Endothelial cell (in vitro differentiated cells): ENCODE measurements at regions not wholly inside any gene's neighbourhood (a gene's known extent, or its start where the extent isn't known, plus 50 kb on each side); places are given as distances from the start of the nearest gene placed in this dataset.

Experiments
- DNase-seq: peaks from one replicate; pipeline ENCODE4 v3.0.0; 2021; ENCODE audit warnings: low spot score
- H3K27ac Mint-ChIP-seq: one replicate; pipeline ENCODE4 v1.8.0; 2021; ENCODE audit warnings: mixed read lengths, inconsistent platforms; ENCODE audit not compliant: unreplicated experiment
- H3K27me3 Mint-ChIP-seq: one replicate; pipeline ENCODE4 v1.8.0; 2021; ENCODE audit warnings: mild to moderate bottlenecking, moderate library complexity, mixed read lengths, inconsistent platforms; ENCODE audit not compliant: unreplicated experiment
- H3K36me3 Mint-ChIP-seq: one replicate; pipeline ENCODE4 v1.8.0; 2021; ENCODE audit warnings: mild to moderate bottlenecking, low read depth, mixed read lengths, inconsistent platforms; ENCODE audit not compliant: unreplicated experiment
- H3K4me1 Mint-ChIP-seq: one replicate; pipeline ENCODE4 v1.8.0; 2021; ENCODE audit warnings: mild to moderate bottlenecking, mixed read lengths, inconsistent platforms; ENCODE audit not compliant: unreplicated experiment
- H3K4me3 Mint-ChIP-seq: one replicate; pipeline ENCODE4 v1.8.0; 2021; ENCODE audit warnings: mild to moderate bottlenecking, mixed read lengths, inconsistent platforms; ENCODE audit not compliant: unreplicated experiment
- H3K9me3 Mint-ChIP-seq: one replicate; pipeline ENCODE4 v1.8.0; 2021; ENCODE audit warnings: mixed read lengths, inconsistent platforms; ENCODE audit not compliant: unreplicated experiment
- CTCF ChIP-seq: fragments of 200-600 bp; sonication (generic); IDR thresholded peaks from one replicate; pipeline ENCODE4 v1.5.0; 2021; ENCODE audit warnings: antibody characterized with exemption; ENCODE audit not compliant: unreplicated experiment

DNA sequence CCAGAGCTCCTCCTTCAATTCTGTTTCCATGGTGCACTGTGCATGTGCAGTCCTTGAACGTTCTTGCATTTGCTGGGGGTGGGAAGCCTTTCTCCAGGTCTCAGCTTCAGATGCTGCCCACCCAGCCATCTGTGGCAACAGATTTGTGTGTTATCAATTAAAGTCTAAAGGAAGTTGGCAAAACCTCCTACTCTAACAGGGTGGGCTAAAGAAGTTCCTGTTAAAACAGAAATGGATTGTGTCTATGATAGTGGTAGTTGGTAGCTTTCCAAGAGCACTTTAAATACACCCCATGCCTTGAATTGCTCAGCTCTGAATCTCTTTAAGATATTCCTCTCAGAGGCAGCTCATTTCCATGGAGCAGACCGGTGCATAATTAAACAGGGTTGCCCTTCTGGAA lies 488.0 kb upstream of the SUCLG2 start:
- DNase-seq = no peak
- no peak for TF ChIP-seq CTCF
- Mint-ChIP-seq H3K36me3 (no peaks in the 10 kb centered on the region), H3K9me3 (no peaks in the 10 kb centered on the region), H3K27ac (no peak overlapping the region), H3K4me3 (no peak overlapping the region), H3K4me1 (no peaks in the 10 kb centered on the region), H3K27me3 (no peaks in the 10 kb centered on the region)

- Mint-ChIP-seq H3K4me3 (no peak overlapping the region), H3K36me3 (no peaks in the 10 kb centered on the region), H3K9me3 (no peaks in the 10 kb centered on the region), H3K27me3 (no peaks in the 10 kb centered on the region), H3K27ac (no peak overlapping the region), H3K4me1 (no peaks in the 10 kb centered on the region)
- DNase-seq = no peak
- TF ChIP-seq CTCF = no peak
Observed at GRCh38 chr3:68139897-68140296, 485.5 kb upstream of the SUCLG2 start.

GRCh38 chr3:68136411-68136810 lies 482.0 kb upstream of the SUCLG2 start:
- no peaks in the 10 kb centered on the region for H3K36me3 Mint-ChIP-seq
- H3K4me3 Mint-ChIP-seq = no peak overlapping the region
- peaks cover 2% of the 10 kb centered on the region for H3K27me3 Mint-ChIP-seq
- H3K27ac Mint-ChIP-seq = no peak overlapping the region
- no peak for DNase-seq
- no peaks in the 10 kb centered on the region for H3K9me3 Mint-ChIP-seq
- H3K4me1 Mint-ChIP-seq = no peaks in the 10 kb centered on the region
- TF ChIP-seq CTCF = no peak

- H3K36me3 Mint-ChIP-seq = no peaks in the 10 kb centered on the region
- no peaks in the 10 kb centered on the region for H3K4me1 Mint-ChIP-seq
- H3K9me3 Mint-ChIP-seq = no peaks in the 10 kb centered on the region
- peaks cover 2% of the 10 kb centered on the region for H3K27me3 Mint-ChIP-seq
- H3K27ac Mint-ChIP-seq = no peak overlapping the region
- H3K4me3 Mint-ChIP-seq = no peak overlapping the region
- no peak for DNase-seq
- TF ChIP-seq CTCF = no peak
Observed at GRCh38 chr3:68135067-68135466, 480.7 kb upstream of the SUCLG2 start.

DNA sequence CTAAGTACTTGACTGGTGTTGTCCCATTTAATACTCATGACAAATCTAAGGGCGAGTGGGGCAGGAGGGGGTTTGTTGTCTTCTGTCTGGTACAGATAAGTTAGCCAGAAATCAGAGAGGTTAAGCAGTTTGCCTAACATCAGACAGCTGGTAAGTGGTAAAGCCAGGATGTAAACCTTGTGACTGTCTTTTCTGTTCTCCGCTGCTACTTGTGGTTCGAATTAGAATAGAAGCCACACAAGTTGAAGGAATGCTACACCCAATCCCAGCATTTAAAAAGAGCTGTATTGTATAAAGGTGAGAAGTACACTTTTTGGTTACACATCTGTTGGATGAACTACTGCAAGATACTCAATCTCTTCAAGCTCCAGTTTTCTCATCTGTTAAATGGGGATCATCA lies 474.7 kb upstream of the SUCLG2 start:
- H3K36me3 Mint-ChIP-seq = no peaks in the 10 kb centered on the region

More for the DNA sequence above, 474.7 kb upstream of the SUCLG2 start:
- peaks cover 2% of the 10 kb centered on the region for H3K27me3 Mint-ChIP-seq
- H3K4me1 Mint-ChIP-seq = no peaks in the 10 kb centered on the region
- no peaks in the 10 kb centered on the region for H3K9me3 Mint-ChIP-seq
- H3K4me3 Mint-ChIP-seq = no peak overlapping the region
- H3K27ac Mint-ChIP-seq = no peak overlapping the region
- no peak for DNase-seq
- no peak for TF ChIP-seq CTCF
